HG03439 (cell line): ENCODE measurements at regions not wholly inside any gene's neighbourhood (a gene's known extent, or its start where the extent isn't known, plus 50 kb on each side); places are given as distances from the start of the nearest gene placed in this dataset.
"Not testable (repeated sequence)": the region's sequence is repeated elsewhere in the genome, so short reads cannot be mapped to it uniquely, and the experiment has no call there.

ENCODE experiments used
- ATAC-seq: cut with Tn5 transposase; IDR thresholded peaks from one replicate; pipeline ENCODE4 v1.9.1; 2021; ENCODE audit warnings: mild to moderate bottlenecking, moderate library complexity; ENCODE audit not compliant: unreplicated experiment

DNA sequence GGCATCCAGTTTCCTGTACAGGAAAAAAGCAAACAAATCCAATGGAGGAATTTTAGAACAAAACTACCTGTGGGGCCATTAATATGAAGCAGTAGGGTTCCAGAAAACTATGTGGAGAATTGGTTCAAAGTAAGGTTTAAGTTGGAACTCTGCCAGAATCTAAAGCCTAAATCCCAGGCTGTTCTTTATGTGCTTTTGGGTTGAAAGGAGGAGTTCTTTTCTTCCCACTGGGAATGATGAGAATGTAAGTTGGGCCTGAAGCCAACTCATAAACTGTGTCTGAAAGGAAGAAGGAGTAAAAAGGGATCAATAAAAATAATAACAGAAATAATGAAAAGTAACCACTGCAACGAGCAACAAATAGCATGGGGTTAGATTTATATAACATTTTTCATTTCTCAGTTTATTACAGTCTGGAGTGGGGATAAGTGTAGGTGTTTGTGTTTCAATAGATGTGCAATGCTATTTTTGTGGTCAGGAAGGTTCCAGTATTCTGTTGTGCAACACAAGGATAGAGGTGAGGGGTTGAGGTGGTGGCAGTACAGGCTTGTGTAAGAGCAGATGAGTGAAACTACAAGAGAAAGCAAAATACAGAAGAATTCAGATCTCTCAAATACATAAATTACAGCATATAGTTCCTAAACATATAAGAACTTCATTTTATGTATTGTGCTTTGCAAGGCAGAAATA lies 373.6 kb downstream of the EMP1 start:
- no peak for ATAC-seq

DNA sequence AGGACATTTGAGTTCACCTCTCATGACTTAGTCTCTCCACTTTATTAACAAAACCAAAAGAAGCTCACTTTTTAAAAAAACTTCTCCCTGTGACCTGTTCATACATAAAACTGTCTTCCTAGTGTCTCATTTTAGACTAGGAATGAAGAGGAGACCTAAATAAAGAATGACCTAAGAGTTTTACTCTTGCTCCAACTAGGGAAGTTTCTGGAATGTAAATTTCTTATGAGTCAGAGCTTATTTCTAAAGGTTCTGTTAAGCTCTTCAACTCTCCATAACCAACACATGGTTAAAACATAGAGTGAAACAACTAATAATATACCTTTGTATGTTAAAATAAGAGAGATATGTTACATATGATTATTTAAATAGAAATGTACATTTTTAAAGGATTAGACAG lies 369.8 kb downstream of the EMP1 start:
- ATAC-seq = no peak

DNA sequence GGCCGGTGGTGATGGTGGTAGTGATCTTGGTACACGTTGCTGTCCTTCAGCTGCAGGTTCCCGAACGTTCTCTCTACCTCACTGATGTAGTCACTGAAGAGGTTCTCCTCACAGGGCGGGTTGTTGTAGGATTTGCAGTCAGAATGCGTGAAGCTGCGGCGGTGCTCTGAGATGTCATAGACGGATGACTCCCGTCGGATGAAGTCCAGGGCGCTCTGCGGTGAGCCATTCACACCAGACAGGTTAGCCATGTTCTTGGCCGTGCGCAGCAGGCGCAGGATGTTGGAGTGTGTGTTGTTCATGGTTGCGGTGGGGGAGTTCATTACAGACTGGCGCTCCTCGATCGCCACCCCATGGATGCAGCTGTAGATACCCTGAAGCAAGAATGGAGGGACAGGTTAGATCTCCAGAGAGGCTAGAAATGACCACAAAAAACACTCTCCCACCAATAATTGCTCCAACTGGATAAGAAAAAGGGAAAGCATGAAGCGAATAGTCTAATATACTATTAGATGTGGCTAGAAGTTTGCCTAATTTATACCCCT lies 367.8 kb downstream of the EMP1 start:
- ATAC-seq = no peak

DNA sequence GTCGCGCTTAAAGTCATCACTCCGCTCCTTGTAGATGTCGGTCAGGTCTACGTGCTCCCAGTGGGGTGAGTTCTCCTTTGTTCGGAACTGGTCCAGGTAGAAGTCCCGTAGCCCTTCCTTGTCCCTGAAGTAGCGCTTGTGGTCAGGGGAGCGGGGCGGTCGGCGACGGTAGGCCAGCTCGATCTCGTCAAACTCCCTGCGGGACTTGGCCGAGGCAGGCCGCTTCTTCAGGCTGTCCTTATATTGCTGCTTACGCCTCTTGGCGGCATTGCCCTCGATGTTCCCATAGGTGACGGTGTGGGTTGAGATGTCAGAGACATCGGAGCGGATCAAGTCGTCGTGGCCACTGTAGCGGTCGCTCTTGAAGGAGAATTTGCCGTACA lies 367.2 kb downstream of the EMP1 start:
- ATAC-seq = no peak

DNA sequence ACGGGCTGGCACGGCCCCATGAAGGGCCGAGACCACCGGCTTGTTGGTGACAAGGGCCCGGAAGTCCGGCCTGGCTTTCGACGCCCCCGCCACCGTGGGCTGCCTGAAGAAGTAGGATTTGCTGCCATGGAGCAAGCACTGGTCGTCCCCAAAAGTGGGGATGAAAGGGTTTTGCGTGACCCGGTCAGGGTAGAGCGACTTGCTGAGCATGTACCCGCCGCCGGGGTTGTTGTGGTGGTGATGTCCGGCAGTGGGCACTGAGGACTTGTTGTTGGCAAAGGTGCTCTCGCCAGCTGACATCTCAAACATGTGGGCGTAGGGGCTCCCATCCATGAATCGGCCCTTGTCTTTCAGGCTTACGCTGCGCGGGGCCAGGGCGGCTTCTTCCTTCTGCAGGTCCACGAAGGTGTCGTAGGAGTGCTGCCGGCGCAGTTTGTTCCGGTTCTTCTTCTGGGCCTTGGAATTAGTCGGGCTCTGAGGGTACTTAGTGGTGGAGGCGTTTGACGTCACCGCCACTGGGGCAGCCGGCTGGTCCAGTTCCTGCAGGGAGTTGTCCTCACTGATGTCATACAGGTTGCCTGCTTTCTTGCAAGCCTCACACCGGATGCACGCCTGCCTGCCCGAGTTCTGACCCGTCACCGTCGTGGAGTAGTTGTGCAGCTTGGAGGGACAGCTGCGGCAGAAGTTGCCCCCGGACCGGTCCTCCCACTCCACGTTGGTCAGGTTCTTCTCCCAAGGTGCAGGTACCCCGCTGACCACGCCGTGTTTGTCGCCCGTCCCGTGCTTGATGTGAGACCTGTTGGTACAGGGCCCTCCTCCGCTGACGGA lies 366.6 kb downstream of the EMP1 start:
- no peak for ATAC-seq

DNA sequence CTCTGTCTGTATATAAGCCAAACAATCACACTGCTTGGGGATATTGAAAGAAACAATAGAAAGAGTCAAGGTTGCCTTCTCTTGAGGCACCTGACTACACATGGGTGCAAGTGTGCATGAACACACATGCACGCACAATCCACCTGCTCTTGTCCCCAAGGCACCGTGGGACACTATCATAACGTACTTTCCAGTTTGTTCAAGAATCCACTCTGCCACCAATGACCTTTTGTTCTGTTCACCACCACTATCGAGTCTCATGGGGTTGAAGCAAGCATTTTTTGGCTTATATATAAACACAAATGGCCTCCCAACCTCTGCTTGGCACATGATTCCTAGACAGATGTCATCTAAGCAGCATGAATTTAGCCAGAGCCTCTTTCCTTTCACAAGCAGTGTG lies 365.4 kb downstream of the EMP1 start:
- no peak for ATAC-seq

DNA sequence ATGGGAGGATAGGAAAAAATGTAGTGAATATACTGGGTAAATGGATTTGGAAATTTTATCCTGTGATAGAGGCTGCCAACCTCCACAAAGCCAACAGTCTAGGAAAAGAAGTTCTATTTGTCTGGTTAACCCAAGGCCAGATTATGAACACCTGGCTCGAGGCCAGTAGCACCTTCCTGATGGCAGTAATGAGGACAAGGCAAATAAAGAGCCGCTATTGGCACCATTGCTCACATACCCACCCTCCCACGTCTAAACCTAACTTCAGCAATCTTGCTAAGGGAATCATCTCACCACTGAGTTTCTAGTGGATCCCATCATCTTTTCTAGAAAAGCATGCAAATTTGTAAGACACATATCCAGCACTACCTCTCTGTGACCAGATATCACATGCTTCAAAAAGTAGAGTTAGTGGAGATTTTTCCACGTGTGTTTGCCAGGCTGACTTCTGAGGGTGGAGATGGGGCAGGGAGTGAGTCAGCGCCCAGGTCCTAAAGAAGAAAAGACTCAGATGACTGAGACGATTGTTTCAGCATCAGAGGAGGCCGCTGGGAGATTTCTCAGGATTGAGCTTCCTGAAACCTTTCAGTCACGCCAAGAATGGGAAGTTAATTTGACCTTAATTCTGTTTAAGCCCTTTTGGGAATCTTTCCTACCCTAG lies 362.9 kb downstream of the EMP1 start:
- ATAC-seq = no peak

DNA sequence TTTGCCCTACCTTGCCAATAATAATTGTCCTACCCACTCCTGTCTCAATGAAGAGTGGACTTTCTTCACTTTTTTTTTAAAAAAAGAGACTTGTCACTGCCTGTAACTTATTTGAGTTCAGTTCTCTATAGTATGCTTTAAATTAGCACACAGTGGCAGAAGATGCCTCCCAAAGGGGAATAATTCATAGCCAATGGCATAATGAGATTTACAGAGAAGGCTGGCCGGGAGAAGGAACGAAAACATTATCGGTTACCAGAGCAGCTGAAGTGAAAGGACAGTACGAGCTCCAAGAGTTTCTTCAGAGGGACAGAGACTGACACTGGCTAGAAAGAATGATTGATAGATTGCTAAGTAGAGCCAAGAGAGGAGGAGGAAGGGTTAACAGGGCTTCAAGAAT lies 356.3 kb downstream of the EMP1 start:
- no peak for ATAC-seq

DNA sequence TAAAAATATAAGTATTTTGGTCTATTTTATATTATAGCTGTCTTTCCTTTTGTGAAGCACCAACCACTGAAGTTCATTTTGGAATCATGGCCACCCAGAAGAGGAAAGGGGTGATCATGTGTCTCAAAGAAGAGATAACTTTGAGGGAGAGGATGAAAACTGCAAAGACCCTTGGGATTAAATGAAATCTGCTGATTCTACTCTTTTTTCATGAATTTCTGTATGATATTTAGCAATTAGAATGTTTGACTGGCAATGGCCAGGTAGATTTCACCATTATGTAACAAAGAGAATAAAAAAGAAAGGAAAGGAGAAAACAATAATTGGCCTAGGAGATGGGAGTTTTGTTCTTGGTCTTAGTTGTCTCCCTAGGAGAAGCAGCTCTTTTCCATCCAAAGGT lies 350.8 kb downstream of the EMP1 start:
- ATAC-seq = no peak

DNA sequence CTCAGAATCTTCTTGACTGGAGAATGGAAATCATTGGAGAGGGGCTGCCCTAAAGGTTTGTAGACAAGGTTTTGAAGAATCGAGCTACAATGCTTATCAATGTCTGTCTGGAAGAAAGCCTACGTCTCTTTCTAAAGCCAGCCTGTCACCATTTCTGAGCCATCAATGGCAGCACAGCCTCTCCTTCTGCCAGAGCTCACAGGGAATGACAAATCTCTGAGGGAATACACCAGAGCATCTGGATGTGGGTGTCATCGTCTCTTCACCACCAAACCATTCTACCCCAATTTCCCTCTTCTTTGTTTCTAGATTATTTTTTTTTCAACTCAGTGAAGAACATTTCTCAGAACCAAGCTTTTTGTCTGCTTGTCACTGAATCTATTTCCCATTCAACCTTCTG lies 349.7 kb downstream of the EMP1 start:
- ATAC-seq = no peak

DNA sequence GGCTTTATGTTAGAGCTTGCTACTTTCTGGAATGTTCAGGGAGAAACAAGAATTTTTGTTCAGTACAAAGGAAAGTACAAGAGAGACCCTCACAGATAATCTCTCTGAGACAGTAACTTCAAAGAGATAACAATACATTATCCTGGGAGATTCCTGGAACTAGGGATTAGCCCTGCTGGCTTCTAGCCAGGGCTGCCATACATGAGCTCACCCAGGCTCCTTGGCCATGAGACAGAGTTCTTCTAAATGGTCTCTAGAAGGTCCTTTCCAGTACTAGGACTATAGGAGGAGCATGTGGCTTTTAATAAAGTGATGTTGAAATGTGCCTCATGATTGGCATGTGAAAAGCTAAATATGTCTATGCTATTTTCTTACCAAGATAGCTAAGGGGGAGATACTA lies 342.5 kb downstream of the EMP1 start:
- ATAC-seq = no peak

DNA sequence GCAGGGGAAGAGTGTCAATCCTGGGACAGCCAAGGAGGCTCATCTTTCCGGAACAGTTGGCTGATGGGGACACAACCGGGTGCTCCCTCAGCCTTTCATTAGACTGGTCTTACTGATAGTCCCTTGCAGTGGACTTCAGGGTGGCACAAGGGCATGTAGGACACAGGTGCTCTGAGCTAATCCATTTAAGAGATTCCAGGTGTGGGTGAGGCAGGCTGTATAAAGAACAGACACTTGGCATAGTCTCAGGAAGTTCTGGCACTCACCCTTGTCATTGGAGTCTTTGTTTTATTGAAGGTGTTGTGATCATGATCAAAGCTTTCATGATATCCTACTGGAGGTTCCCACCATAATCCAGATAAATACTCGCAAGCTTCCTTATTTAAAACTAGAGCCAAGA lies 341.6 kb downstream of the EMP1 start:
- ATAC-seq = no peak

DNA sequence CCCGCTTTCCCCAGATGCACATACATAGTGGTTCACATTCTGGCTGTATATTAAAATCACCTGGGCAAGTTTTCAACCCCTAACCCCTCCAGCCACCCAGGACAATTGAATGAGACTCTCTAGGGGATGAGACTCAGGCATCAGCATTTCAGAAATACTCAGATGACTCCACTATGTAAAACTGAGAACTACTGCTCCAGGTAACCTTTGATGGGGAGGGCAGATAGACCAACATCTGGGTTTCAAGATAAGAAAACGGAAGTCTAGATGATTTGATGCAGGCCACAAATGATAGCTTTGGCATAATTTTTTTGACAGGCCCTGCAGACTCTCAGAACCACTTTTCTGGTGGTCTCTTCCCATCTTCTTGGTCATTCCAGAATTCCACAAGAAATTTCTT lies 341.1 kb downstream of the EMP1 start:
- peak; percentile 44 for ATAC-seq

DNA sequence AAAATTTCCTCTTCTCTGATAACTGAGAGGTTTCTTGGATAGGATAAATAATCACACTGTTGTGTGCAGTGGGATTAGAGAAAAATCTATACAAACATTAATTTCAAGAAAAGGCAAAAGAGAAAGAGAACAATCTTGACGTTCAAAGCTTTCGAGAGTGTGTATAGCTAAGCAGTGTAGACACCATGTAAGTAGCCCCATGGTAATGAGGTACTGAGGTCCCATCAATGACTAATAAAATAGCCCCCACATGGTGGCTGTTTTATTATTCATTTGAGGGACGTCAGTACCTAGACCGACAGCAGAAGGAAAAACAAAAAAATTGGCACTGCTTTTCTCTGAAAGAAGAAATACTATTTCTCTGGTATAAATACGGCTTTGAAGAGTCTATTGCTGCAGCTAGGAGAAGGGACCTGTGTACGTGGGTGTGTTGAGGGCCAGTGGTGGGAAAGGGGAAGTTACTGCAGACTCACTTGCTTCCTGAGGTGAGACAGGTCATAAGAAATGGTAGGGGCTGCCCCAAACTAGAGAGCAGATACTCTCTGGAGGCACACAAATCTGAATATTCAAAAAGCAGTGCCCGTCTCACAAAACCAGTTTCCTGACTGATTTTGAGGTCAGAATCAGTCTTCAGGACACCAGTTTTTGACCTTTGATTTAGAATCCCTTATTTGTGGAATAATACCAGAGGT lies 339.8 kb downstream of the EMP1 start:
- peak; percentile 97 for ATAC-seq

DNA sequence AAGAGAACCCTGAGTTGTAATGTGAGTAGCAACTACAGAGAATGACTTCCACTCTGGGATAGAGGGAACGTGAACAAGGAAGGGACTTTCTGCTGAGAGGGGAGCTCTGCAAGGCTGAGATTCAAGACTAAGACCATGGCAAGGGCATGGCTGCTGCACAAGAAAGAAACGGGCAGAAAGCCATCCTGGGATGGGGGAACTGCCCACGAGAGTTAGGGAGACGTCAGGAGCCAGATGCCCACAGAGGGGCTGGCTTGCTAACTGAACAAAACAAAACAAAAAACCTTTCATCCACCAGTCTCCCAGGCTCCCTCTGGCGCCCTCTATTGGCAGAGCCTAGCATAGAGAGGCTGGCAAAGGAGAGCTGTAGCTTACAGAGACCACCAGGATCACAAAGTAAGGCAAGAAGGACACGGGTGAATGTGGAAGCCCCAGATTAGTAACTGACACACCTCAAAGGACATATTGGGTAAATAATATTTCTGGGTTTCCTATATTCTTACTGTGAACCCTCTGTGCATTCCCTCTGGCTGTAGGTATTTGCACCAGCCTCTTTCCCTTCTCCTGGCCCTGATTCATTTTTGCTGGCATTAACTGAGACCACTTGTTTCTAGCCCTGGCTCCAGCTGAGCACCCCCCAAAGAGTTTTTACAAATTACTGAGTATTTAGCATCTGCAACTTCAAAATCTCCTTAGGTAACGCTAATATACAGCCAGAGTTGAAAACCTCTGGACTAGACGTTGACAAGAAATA lies 338.3 kb downstream of the EMP1 start:
- no peak for ATAC-seq

DNA sequence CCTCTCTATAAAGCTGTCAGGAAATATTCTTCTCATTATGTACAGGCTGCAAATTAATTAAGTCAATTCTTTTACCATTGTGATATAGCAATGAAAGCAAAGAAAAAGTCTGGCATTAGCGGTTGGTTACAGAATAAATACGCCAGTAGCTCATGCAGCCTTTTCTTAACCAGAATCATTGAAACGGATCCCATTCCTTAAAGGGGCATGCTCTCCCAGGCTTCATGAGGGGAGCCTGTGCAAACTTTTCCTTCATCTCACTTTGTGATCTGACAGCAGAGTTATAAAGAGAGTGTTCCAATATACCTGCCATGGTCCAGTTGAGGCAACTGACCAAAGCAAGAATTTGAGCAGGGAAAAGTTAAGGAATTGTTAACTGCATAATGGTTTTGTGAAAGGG lies 337.7 kb downstream of the EMP1 start:
- ATAC-seq = no peak

DNA sequence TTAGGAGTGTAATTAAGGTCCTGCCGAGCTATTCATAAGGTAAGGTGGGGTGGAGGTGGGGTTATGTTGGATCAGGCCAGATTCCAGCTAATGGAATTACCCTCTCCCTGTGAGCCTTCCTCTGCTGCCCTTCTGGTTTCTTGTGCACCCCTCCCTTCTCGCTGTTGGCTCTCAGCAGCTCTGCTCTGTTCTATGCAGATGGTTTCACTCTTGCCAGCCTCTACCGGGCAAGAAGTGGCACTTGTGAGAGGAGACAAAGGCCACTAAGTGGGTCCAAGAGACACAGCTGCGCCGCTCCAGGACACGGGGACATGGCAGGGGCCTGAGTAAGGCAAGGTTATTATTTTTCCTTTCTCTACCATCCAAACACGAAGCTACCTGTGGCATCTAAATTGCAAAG lies 334.4 kb downstream of the EMP1 start:
- ATAC-seq = no peak

DNA sequence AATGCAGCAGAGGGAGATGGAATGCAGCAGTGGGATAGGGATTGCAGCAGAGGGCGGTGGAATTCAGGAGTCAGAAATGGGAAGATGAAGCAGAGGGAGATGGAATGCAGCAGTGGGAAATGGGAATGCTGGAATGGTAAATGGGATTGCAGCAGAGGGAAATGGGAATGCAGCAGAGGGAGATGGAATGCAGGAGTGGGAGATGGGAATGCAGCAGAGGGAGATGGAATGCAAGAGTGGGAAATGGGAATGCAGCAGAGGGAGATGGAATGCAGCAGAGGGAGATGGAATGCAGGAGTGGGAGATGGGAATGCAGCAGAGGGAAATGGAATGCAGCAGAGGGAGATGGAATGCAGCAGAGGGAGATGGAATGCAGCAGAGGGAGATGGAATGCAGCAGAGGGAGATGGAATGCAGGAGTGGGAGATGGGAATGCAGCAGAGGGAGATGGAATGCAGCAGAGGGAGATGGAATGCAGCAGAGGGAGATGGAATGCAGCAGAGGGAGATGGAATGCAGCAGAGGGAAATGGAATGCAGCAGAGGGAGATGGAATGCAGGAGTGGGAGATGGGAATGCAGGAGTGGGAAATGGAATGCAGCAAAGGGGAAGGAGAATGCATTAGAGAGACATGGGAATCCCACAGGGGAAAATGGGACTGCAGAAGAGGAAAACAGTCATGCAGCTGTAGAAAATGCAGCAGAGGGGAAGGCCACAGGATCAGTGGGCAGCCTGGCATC lies 329.8 kb downstream of the EMP1 start:
- not testable (repeated sequence) for ATAC-seq

DNA sequence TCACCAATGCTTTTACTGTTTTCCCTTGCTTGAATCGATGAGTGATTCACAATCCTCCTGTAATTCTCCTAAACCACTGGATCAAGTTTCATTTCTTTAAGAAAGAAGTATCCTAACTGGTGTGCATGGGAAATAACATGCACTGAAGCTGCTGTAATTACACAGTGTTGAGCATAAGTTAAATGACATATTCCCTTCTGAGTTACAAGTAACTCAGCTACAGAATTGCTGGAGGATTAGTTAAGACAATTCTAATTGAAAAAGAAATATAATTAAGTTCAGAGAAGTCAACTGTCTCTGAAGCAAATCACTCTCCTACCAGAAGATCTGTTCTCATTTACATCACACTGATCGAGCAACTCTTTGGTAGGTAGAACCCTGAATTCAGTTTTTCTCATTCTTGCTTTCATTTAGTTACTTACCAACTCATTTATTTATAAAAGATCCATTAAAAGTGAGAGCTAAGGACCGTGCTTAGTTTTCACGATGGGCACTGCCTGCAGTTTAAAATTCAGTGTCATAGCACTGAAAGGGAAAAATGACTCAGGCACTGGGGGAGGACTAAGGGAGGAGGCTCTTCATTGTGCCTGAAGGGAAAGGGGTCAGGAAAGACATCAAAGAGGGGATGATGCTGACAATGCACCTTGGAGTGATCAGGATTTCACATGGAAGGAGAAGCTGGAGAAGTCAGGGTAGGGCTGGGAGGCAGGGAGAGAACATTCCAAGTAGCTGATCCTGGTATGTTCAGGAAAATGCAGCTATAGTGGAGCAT lies 327.2 kb downstream of the EMP1 start:
- no peak for ATAC-seq
